NCI-H2227 (cell line): ENCODE measurements at regions not wholly inside any gene's neighbourhood (a gene's known extent, or its start where the extent isn't known, plus 50 kb on each side); places are given as distances from the start of the nearest gene placed in this dataset.

ENCODE experiments used
- DNase-seq: peaks from one replicate; lab custom pipeline; 2025; ENCODE audit not compliant: unreplicated experiment; lab: John Stamatoyannopoulos, UW

DNA sequence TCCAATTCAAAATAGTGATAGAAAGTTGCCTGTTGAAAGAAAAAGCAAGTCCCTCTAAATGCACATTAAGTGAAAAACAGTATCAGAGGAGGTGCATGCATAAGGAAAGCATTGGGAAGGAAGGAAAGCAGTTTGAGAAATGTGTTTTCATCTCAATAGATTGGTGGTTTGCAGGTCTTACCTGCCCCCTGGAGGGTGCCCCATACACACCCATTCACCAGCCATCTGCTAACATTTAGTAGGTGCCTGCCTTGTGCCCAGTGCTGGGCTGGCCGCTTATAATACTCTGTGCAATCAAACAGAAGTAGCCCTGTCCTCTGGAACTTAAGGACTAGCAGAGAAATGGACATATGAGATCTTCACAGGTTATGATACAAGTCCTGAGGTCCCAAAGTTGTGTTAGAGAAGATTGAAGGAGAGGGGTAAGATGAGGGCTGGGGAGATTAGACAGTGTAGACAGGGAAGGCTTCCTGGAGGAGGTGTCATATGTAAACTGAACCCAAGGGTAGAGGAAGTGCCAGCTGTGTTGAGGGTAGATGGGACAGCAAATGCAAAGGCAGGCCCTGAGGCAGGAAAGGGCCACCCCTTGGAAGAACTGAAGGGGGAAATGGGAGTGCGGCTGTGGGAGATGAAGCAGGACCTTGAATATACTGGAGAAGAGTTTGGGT lies 184.2 kb downstream of the MN1 start:
- no peak for DNase-seq

DNA sequence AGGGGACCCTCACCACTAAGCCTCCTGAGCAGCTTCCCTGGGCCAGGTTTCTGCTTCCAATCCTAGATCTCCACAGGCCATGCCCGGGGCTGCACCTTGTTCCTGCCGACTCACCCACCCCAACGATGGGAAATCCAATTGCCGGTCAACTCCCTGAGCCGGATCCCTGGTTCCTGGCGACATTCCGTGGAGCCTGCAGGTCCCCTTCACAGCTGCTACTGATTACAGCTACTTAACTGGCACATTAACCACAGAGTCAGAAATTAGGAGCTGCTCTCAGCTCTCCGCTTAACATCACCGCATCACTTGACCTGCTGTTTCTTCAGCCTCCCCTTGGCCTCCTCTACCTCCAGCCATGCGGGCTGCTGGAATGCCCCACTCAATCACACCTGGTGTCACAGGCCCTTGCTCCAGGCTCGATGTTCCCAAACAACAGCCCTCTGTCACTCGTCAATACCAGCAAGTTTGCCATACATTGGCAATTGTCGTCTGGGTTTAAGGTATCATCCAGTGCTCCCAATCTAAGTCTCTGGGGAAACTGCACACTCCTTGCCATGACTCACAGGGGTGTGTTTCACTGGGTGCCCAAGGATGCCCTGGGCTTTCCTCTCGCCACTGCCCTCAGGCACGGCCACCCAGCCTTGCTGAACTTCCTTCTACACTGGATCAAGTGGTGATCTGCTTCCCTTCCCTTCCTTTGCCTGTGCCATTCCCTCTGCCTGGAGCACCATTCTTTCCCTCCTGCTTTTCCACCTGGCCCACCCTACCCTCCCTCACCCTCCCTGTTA lies 181.0 kb downstream of the MN1 start:
- DNase-seq = no peak

DNA sequence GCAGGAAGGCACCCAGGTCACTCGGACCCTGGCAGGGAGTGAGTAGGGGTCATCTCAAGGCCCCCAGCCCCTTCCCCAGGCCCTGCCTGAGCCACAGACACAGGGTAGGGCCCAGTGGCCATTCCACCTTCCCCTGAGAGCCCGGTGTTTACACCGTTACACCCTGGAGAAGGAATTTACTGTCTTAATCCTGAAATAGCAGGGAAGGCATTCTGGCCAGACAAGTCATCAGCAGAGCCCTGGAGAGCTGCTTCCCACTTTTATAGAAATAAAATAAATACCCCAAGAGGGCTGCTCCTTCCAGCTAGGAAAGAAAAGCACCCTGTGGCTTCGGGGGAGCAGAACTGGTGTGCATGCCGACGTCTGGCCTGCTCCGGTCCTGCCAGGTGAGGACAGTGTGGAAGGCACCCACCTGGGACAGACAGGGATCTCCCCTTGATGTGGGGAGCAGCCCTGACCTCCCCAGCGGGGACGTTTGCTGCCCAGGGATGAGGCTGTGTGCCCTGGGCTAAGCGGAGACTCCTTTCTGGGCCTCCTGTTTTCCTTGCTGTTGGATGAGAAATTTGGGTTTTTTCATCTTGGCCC lies 180.0 kb downstream of the MN1 start:
- no peak for DNase-seq

DNA sequence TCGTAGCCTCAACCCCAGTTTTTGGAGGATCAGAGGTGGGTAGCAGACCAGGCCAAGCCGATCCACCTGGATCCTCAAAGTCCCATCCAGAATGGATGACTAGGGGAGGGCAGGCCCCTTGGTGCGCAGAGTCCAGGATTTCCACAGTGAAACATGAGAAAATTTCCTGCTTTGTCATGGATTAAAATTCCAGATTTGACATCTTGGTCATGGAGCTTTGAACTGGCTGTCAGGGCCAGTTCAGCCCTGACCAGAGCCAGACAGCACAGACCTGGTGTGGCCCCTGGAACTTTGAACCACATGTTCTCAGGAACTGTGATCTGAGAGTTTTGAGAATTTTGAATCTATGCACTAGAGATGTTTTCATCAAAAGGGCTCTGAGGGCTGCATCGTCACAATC lies 177.5 kb downstream of the MN1 start:
- no peak for DNase-seq

DNA sequence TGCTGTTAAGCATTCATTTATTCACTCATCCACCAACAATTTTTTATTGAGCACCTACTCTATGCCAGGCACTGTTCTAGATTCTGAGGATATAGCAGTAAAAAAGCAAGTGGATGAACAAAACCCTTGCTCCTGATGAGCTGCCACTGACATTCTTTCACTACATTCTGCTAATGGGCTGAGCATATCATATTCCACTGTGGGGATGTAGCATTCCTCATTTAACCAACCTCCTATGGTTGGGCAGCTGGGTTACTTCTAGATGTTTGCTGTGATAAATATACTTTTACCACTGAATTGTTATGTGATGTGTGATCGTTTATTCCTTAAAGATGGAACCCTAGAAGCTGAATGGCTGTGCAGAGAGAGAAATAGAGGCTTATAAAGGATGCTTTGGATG lies 176.9 kb downstream of the MN1 start:
- DNase-seq = no peak

DNA sequence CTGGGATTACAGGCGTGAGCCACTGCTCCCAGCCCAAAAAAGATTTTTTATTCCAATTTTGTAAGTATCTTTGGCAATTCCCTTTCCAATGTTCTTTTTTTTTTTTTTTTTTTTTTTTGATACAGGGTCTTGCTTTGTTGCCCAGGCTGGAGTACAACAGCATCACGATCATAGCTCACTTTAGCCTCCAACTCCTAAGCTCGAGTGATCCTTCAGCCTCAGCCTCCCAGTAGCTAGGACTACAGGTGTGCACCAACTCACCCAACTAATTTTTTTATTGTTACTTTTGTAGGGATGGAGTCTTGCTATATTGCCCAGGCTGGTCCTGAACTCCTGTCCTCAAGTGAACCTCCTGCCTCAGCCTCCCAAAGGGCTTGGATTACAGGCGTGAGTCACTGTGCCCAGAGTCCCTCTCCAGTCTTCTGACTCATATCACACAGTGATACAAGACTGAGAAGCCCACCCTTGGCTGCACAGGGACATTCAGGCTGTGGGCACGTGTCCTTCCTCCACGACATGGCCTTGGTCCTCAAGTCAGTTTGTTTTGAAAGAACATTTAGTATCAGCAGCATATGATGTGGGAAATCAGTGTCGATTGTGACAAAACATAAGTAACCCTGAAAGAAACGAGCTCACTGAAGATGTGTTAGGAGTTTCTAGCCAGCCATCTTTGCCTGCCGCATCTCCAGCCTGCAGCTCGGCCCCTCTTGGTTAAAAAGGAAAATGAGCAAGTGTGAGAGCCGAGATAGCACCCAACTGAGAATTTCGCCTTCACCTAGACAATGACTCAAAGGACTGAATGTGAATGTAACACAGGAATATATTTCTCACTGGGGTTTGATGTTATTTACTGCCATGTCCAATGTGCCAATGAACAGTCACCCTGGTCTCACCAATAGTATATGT lies 175.5 kb downstream of the MN1 start:
- DNase-seq = no peak

DNA sequence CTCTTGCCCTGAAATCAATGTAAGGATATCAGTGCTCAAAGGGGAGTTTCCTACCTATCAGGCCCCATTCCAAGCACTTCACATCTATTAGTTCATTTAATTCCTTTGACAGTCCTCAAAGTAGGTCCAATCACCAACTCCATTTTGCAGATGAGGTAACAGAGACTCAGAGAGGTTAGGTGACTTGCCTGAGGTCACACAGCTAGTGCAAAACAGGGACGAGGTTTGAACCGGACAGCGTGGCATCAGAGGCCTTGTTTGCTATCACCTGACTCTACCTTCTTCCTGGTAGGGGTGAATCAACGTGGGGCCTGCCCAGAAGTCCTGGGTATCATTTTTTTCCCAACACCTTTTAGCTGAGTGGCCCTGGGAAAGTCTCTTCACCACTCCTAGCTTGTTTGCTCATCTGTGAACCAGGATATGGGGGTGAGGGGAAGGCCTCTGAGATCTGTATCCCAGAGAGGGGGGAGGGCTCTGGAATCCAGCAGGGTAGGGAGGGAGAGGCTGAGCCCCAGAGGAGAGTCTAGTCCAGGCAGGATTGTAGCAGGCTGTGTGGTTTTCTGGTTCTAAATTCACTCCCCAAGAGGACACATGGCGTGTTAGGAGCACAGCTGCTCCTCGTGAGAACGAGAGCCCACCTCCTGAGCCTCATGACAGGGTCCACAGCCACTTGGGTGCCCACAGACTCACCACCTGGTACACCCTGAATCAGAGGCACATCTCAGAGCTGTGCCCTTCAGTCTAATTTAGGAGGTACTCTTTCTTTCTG lies 174.7 kb downstream of the MN1 start:
- no peak for DNase-seq

DNA sequence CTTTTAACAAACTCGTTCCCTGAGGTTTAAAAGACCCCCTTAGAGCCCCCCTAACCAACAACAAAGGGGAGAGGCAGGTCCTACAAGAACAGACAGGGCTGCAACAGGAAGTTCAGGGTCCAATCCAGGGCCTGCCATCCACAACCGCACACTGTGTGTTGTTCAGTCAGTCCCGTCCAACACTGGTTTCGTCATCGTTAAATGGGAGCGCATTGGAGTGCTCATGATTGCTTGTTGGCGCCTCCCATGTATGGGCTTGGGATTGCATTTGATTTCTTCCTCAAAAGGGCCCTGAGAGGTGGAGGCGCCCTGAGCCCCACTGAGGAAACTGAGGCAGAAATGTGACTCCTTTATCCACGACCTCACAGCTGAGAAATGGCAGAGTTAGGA lies 174.1 kb downstream of the MN1 start:
- DNase-seq = no peak

DNA sequence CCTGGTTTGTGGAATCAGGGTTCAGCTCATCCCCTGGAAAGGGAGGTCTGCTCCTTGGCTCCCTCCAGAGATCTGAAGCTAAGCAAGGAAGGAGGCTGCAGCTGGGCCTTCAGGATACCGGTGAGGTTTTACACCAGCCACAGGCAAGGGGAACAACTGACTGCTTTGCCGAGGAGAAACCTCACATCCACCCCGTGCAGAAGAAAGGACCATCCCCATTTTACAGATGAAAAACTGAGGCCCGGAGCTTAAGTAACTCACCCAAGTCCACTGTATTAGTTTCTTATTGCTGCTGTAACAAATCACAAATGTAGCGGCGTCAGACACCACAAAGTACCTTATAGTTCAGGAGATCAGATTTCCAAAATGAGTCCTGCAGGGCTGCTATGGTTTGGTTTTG lies 173.7 kb downstream of the MN1 start:
- DNase-seq = no peak

DNA sequence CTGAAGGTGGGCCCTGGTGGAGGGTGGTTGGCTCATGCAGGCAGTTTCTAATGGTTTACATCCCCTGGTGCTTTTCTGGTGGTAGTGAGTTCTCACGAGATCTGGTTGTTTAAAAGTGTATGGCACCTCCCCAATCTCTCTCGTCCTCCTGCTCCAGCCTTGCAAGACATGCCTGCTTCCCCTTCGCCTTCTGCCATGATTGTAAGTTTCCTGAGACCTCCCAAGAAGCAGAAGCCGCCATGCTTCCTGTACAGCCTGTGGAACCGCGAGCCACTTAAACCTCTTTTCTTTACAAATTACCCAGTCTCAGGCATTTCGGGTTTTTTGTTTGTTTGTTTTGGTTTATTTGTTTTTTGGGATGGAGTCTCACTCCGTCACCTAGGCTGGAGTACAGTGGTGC lies 173.2 kb downstream of the MN1 start:
- DNase-seq = no peak

DNA sequence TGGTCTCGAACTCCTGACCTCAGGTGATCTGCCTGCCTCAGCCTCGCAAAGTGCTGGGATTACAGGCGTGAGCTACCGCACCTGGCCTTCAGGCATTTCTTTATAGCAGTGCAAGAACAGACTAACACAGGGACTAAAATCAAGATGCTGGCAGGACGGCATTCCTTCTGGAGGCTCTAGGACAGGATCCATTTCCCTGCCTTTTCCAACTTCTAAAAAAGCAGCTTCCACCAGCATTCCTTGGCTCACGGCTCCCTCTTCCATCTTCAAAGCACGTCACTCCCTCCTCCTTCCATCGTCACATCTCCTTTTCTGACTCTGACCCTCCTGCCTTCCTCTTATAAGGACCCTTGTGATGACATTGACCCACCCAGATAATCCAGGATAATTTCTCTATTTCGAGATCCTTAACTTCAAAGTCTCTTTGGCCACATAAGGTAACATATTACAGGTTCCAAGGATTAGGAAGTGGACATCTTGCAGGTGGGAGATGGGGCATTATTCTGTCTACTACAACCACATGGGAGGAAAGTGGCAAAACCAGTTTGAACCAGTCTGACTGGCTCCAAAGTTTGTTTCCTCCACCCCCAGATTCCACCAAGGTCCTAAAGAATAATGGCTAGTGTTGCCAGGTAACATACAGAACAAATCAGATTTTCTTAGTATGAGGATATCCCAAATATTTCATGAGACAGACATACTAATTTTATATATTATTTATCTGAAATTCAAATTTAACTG lies 172.5 kb downstream of the MN1 start:
- no peak for DNase-seq

DNA sequence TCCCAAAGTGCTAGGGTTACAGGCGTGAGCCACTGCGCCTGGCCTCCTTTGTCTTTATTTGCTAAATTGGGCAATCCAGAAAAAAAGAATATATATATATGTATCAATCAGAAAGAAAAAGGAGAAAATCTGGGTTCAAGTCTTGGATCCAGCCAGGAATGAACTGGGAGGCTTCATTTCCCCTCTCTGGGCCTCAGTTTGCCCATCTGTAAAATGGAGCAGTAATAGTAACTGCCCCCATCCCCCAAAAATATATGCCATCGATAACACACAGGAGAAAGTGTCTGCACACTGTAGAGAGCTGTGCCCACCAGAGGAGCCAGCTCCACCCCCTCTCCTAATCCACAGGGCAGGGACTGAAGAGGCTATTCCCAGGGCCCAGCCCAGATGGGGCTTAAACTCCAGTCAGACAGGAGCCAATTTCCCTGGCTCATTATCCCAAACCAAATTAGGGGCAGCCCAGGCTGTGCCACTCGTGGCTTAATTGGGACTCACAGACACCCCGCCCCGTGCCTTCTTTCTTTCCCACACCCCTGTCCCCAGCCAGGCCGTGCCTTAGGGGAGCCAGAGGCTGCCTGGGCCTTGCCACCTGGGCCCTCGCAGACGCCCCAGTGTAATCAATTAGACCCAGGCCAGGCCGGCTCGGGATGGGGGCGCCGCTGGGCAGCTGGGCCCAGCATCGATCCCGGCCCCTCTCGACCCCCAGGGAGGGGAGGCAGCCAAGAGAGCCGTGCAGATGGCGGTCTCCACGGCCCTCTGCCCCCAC lies 171.5 kb downstream of the MN1 start:
- DNase-seq = no peak

DNA sequence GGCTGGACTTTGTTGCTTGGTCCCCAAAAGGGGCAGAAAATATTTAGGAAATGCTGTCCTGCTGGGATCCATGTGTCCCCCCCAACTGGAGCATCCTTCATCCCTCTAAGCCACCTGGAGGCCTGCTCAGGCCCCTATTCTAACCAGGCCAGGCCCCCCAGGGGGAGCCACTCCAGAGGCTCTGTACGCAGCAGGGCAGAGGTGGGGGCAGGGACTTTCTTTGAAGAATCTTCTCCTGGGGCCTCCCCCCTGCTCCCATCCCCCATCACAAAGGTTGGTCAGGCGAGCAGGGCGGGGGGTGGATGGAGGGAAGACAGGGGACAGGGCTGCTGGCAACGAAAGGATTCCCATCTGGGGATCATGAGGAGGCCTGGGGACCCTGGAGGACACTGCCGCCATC lies 170.8 kb downstream of the MN1 start:
- DNase-seq = no peak

DNA sequence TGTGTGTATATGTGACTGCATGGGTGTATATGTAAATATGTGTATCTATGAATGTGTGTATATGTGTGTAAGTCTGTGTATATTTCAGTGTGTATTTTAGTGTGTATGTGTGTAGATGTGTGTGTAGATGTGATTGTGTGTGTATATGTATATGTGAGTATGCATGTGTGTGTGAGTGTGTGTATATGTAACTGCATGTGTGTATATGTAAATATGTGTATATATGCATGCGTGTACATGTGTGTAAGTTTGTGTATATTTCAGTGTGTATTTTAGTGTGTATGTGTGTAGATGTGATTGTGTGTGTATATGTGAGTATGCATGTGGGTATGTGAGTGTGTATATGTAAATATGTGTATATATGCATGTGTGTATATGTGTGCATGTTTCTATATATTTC lies 169.9 kb downstream of the MN1 start:
- no peak for DNase-seq

DNA sequence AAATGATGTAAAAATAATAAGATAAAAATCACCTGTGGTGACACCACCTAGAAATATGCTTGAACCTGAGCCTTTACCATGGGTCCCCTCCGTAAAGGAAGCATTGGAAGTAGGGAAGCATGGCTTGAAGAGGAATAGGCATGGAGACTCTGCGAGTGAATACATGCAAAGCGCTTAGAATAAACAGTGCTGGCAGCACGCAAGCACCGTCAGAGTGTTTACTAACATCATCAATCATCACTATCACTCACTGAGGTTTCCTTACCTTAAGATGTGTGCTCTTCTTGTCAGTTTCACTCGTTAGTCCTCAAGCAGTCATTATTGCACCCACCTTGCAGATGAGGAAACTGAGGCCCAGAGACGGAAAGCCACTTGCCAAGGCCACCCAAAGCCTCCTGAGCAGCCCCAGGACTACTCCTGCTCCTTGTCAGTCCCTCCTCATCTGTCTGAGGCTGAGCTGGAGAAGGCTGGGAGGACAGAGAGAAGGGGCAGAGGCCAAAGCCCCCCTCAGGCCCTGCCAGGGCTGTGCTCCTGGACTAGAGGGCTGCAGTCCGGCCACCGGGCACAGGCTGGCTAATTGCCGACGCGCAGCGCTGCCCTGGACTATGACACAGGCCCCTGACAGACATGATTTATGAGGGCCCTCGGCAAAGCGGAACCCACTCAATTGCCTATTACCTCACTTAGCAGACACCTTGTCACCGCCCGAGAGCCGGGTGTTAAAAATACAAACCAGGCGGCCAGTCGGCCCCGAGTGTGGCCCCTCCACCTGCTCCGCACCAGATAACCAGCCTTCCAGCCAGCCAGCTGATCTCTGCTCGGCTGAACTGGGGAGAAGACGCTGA lies 168.9 kb downstream of the MN1 start:
- peak; percentile 51 for DNase-seq

DNA sequence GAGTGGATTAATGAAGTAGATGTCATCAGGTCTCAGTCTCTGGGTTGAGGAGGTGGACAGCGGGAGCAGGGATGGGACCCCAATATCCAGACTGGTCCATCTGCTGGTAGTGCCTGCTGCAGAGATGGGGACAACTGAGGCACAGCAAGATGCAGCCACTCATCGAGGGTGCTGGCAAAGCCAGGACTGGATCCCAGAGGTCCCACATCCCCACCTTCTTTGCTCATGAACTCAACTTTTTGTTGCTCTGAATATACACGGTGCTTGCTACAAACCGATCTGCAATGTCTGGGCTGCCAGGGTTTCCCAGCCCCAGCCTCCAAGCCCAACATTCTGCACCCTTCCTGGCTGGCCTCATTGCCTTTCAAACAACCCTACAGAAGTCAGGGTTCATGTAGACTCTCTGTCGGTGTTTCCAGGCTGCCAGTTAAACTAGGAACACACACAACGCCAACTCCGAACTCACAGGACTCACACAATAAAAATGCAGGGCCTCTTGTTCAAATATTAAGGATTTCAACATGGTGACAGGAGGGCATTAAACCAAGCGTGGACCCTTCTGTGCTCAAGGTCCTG lies 168.2 kb downstream of the MN1 start:
- DNase-seq = no peak

DNA sequence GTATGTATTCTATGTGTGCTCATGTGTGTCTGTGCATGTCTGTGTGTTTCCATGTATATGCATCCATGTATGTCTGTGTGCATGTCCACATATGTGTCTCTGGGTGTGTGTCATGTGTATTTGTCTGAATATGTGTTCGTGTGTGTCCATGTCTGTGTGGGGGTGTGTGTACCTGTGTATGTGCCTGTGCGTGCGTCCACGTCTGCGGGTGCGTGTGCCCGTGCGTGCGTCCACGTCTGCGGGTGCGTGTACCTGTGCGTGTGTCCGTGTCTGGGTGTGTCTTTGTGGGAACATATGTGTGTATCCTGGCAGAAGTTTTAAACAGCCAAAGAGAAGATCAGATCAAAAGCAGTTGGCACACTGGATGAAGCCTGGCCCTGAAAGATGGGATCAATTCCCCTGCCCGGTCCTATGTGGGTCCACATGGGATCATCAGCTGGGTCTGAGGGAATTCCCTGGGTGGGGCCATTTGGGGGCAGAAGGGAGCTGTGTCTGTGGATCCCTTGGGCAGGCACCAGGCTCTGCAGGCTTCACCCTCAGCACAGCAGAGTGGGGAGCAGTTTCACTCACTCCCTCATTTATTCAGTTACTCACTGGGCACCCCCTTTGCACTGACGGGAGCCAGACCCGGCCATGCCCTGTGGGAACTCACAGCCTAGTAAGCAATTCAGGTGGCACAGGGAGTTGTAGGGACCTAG lies 167.4 kb downstream of the MN1 start:
- DNase-seq = no peak
